GM12878 (cell line): ENCODE measurements at regions not wholly inside any gene's neighbourhood (a gene's known extent, or its start where the extent isn't known, plus 50 kb on each side); places are given as distances from the start of the nearest gene placed in this dataset.
A peak's percentile ranks its signal among the peaks of the same experiment; 100 is the strongest.

ENCODE experiments used
- ATAC-seq: fragments of 200-7000 bp; cut with Tn5 transposase; 3 replicates; pipeline ENCODE4 v1.9.1; 2020; ENCODE audit warnings: mild to moderate bottlenecking, moderate library complexity
- BruUV-seq: library from RNA; stranded (reverse); fragments of 400-500 nt; replicated peaks from 2 replicates; lab custom pipeline; 2021; lab: Mats Ljungman, UMichigan
- CTCF ChIA-PET: fragments of 300-600 bp; sonication (Branson Sonifier 250); formaldehyde crosslinking; extraction: SDS; loops from one replicate; lab custom pipeline; 2021; ENCODE audit warnings: inconsistent platforms; lab: Yijun Ruan, JAX
- POLR2A ChIA-PET: fragments of 350-600 bp; formaldehyde crosslinking; extraction: SDS; loops from one replicate; lab custom pipeline; 2021; ENCODE audit warnings: inconsistent platforms; lab: Charles Lee
- RAD21 ChIA-PET: fragments of 300-600 bp; sonication (Branson Sonifier 250); formaldehyde crosslinking; loops from one replicate; lab custom pipeline; 2023; ENCODE audit warnings: antibody characterized with exemption; ENCODE audit not compliant: unreplicated experiment; lab: Charles Lee
- SMC1A ChIA-PET: fragments of 300-600 bp; sonication (Branson Sonifier 250); formaldehyde crosslinking; loops from one replicate; lab custom pipeline; 2023; ENCODE audit not compliant: unreplicated experiment, uncharacterized antibody; lab: Charles Lee
- DNase-seq: peaks from one replicate; pipeline ENCODE4 v3.0.0-alpha.2; 2011; ENCODE audit warnings: low read depth, low spot score
- FAIRE-seq: peaks from 3 replicates; lab custom pipeline; 2011; peaks lifted over from hg19 to GRCh38; lab: Jason Lieb, UNC
- H2AFZ ChIP-seq: 2 replicates; pipeline ENCODE4 v1.6.0; 2011; ENCODE audit warnings: low read depth, low read length, control low read depth; ENCODE audit not compliant: control insufficient read depth
- H3K27ac ChIP-seq: 2 replicates; pipeline ENCODE4 v1.5.1; 2011; ENCODE audit warnings: control low read depth; ENCODE audit not compliant: control insufficient read depth, insufficient read depth
- H3K27me3 ChIP-seq, 2 experiments: replicated peaks in 1 of 2; 2 replicates each; pipeline versions ENCODE4 v1.6.0 to v1.6.1; 2011; ENCODE audit warnings: low read length in 1 of 2; ENCODE audit not compliant: control insufficient read depth in 2 of 2, insufficient read depth in 2 of 2
- H3K36me3 ChIP-seq, 2 experiments: 2 replicates each; pipeline ENCODE4 v1.5.1; 2011; ENCODE audit warnings: low read length in 1 of 2; ENCODE audit not compliant: control insufficient read depth in 2 of 2, insufficient read depth in 2 of 2
- H3K4me1 ChIP-seq: 2 replicates; pipeline ENCODE4 v1.6.1; 2011; ENCODE audit warnings: mild to moderate bottlenecking, low read length, moderate library complexity, mixed read lengths; ENCODE audit not compliant: control insufficient read depth, insufficient read depth
- H3K4me2 ChIP-seq: 2 replicates; pipeline ENCODE4 v1.6.0; 2011; ENCODE audit warnings: control low read depth; ENCODE audit not compliant: control insufficient read depth, insufficient read depth
- H3K4me3 ChIP-seq: fragments of 200-600 bp; sonication (generic); 2 replicates; pipeline ENCODE4 v1.5.1; 2016
- H3K79me2 ChIP-seq: 2 replicates; pipeline ENCODE4 v1.6.0; 2011; ENCODE audit warnings: low read length; ENCODE audit not compliant: control insufficient read depth, insufficient read depth
- H3K9ac ChIP-seq: 2 replicates; pipeline ENCODE4 v1.8.0; 2011; ENCODE audit warnings: low read length, control low read depth, mixed read lengths; ENCODE audit not compliant: control insufficient read depth, insufficient read depth
- H3K9me3 ChIP-seq: replicated peaks from 3 replicates; pipeline ENCODE4 v1.5.1; 2011; ENCODE audit warnings: mild to moderate bottlenecking, low read length; ENCODE audit not compliant: control insufficient read depth, insufficient read depth
- H4K20me1 ChIP-seq: 2 replicates; pipeline ENCODE4 v1.6.0; 2011; ENCODE audit not compliant: control insufficient read depth, insufficient read depth
- BACH1 ChIP-seq: fragments of 450-650 bp; IDR thresholded peaks from 2 replicates; pipeline ENCODE4 v1.6.1; 2017; ENCODE audit warnings: mild to moderate bottlenecking, borderline replicate concordance
- CHD1 ChIP-seq: IDR thresholded peaks from 2 replicates; pipeline ENCODE4 v1.6.1; 2012; ENCODE audit warnings: low read depth, low read length, improper control_type of control experiment
- KLF5 ChIP-seq: fragments of 450-650 bp; IDR thresholded peaks from 2 replicates; pipeline ENCODE4 v1.6.1; 2014; ENCODE audit warnings: mild to moderate bottlenecking; ENCODE audit not compliant: partially characterized antibody
- MEF2A ChIP-seq: IDR thresholded peaks from 2 replicates; pipeline ENCODE4 v1.6.1; 2011; ENCODE audit warnings: low read depth, mild to moderate bottlenecking, low read length, moderate library complexity; ENCODE audit not compliant: insufficient read depth
- NBN ChIP-seq: fragments of 450-650 bp; IDR thresholded peaks from 2 replicates; pipeline ENCODE4 v1.6.1; 2016
- POLR2AphosphoS2 ChIP-seq: IDR thresholded peaks from 2 replicates; pipeline ENCODE4 v1.6.1; 2011; ENCODE audit warnings: low read depth, mild to moderate bottlenecking, low read length, improper control_type of control experiment, moderate library complexity
- RELA ChIP-seq: fragments of 450-650 bp; IDR thresholded peaks from 2 replicates; pipeline ENCODE4 v1.8.0; 2014; ENCODE audit warnings: borderline replicate concordance; ENCODE audit not compliant: partially characterized antibody
- SMARCA5 ChIP-seq: fragments of 450-650 bp; IDR thresholded peaks from 2 replicates; pipeline ENCODE4 v1.6.1; 2017; ENCODE audit warnings: mild to moderate bottlenecking
- YY1 ChIP-seq: IDR thresholded peaks from 2 replicates; pipeline ENCODE4 v1.6.1; 2011; ENCODE audit warnings: low read depth, mild to moderate bottlenecking, low read length
- ZNF274 ChIP-seq: IDR thresholded peaks from one replicate; pipeline ENCODE4 v1.8.0; 2011; ENCODE audit not compliant: insufficient read length, insufficient read depth
- ZNF384 ChIP-seq: IDR thresholded peaks from 2 replicates; pipeline ENCODE4 v1.6.1; 2012; ENCODE audit warnings: low read depth, mild to moderate bottlenecking, low read length, improper control_type of control experiment, borderline replicate concordance
- WGBS: methylation state at CpG from one replicate; pipeline ENCODE4 v1.1.6; 2016; ENCODE audit warnings: low lambda C conversion rate; ENCODE audit not compliant: insufficient replicate concordance, insufficient coverage; ENCODE audit errors: missing lambda C conversion rate; 5-methylcytosine and 5-hydroxymethylcytosine counted together
- in situ Hi-C: fragments of 300-500 bp; cut with MboI; formaldehyde crosslinking; loops from 9 replicates; pipeline ENCODE4 v1.14.3; 2018; ENCODE audit warnings: mixed read lengths
- intact Hi-C: fragments of 100-400 bp; cut with micrococcal nuclease; formaldehyde crosslinking; loops from one replicate; pipeline ENCODE4 v1.14.2; 2022; ENCODE audit not compliant: unreplicated experiment
- TF ChIP-seq, protein P1 (sequence below): fragments of 450-650 bp; IDR thresholded peaks from 2 replicates; pipeline ENCODE4 v1.6.1; 2016; ENCODE audit warnings: mild to moderate bottlenecking
- TF ChIP-seq, protein P2 (sequence below): fragments of 450-650 bp; IDR thresholded peaks from 2 replicates; pipeline ENCODE4 v1.6.1; 2017; ENCODE audit warnings: low read depth, mild to moderate bottlenecking, moderate library complexity
- TF ChIP-seq, protein P3 (sequence below): IDR thresholded peaks from 2 replicates; pipeline ENCODE4 v1.6.1; 2011; ENCODE audit warnings: mild to moderate bottlenecking, low read depth, low read length, moderate library complexity; ENCODE audit not compliant: insufficient replicate concordance
- TF ChIP-seq, protein P4 (sequence below): IDR thresholded peaks from 2 replicates; pipeline ENCODE4 v1.6.1; 2012; ENCODE audit warnings: low read depth, low read length, improper control_type of control experiment

DNA sequence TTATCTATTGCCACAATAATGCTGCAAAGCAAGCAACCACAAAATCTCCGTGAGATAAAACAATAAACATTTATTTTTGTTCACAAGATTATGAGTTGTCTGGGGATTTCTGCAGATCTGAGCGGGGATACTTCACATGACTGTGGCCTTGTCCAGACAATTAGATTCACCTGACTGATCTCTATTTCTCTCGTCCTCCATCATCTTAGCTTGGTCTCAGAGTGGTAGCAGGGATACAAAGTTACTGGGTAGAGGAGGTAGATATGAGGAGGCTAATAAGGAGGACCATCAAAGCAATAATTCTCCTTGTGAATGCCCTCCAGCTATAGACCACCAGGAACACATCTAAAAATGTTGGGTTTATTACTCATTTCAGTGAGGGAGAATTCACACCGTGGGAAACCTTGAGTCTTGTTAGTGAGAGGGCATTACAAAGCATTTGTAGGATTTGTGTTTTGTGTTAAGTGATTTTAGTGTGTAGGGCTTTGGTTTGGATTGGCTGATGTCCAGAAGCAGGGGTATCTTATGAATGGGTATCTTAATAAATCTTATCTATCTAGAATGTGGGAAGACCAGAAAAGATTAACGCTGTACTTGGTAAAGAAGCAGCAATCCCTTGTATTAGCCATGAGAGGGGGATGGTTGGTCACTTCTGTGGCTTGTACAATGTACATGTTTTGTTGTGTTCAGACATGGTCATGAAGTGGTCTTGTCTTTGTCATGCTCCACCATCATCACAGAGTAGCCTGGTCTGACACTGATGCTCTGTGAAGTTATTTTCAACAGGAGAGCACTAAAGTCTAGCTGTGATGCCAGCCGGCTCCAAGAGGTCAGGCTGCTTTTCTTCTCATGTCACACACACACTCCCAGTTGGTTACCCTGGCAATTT is 287.6 kb upstream of the STT3B start (continued):
- TF ChIP-seq SMARCA5 = peak; percentile 38
- 0 out of 2 replicates have a peak, but pooled peaks have one; percentile 27 for TF ChIP-seq BACH1
- TF ChIP-seq, protein P1, sequence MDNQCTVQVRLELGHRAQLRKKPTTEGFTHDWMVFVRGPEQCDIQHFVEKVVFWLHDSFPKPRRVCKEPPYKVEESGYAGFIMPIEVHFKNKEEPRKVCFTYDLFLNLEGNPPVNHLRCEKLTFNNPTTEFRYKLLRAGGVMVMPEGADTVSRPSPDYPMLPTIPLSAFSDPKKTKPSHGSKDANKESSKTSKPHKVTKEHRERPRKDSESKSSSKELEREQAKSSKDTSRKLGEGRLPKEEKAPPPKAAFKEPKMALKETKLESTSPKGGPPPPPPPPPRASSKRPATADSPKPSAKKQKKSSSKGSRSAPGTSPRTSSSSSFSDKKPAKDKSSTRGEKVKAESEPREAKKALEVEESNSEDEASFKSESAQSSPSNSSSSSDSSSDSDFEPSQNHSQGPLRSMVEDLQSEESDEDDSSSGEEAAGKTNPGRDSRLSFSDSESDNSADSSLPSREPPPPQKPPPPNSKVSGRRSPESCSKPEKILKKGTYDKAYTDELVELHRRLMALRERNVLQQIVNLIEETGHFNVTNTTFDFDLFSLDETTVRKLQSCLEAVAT = peak; percentile 70
- 0 out of 2 replicates have a peak, but pooled peaks have one; percentile 54 for TF ChIP-seq NBN

DNA sequence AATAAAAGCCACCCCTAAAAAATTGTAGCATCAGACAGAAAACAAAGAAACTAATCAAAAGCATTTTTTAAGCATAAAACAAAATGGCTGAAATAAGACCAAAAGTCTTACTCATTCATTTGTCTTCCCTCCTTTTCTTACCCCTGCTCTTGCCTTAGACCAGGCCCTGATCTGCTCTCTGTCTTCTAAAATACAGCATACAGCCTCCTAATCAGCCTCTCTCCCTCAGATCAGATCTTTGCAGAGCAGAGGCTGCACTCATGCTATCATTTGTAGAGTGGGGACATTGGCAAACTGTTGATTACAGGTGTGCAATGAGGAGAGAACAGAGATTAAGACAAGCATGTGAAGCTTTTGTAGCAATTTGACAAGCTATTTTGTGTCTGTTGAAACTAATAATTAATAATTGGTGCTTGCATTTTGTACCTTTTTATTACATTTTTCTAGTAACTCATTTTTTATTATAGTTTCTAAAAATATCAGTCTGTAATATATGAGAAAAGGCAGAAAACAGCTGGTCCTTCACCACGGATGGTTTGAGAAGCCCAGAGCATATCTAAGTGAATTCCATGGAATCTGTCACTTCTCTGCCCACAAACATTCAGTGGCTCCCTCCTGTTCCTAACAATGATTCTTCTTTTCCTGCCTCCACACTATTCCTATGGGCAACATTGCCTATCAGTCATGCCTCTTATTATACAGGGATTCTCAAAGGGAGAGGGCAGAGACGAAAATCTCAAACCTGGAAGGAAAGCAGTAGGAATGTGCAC is 286.2 kb upstream of the STT3B start:
- DNase-seq (no peak), ATAC-seq (peak; percentile 5; the same call in 2 of the 3 replicates), FAIRE-seq (no peak)
- ChIA-PET CTCF (interaction anchor here (0.6 to 1.8 kb wide), 6 partner anchors 19 to 293 kb away, joined by 3 to 7 read pairs (median 3); no protein-coding TSS in a partner anchor), RAD21 (interaction anchor here (1.0 to 16.3 kb wide), 14 partner anchors 8 to 335 kb away, joined by 3 to 381 read pairs (median 6); partner anchors contain the start of gene STT3B), SMC1A (interaction anchor here (0.7 to 13.1 kb wide), 23 partner anchors 8 to 293 kb away, joined by 3 to 378 read pairs (median 5); partner anchors contain the start of gene STT3B), POLR2A (interaction anchor here (0.6 to 6.9 kb wide), 9 partner anchors 15 to 286 kb away, joined by 3 to 69 read pairs (median 4); partner anchors contain the start of gene STT3B)
- intact Hi-C loops (loop anchor here (5.0 to 10.0 kb wide), 3 partner anchors 146 to 262 kb away; no protein-coding TSS in a partner anchor), in situ Hi-C loops (loop anchor here (10.0 kb wide), 1 partner anchor 288 kb away; the partner anchor contains the start of gene STT3B)
- BruUV-seq = no TSS peak
- Histone ChIP-seq H3K27ac (peak overlapping the region; percentile 19), H3K79me2 (peaks cover 3% of the 10 kb centered on the region; the same call in 1 of the 2 replicates), H3K4me3 (peak overlapping the region; percentile 21; the same call in 1 of the 2 replicates), H4K20me1 (no peaks in the 10 kb centered on the region), H3K36me3 (no peaks in the 10 kb centered on the region), H3K4me1 (peaks cover 51% of the 10 kb centered on the region), H3K9me3 (peaks cover 4% of the 10 kb centered on the region; the same call in 2 of the 3 replicates), H3K4me2 (peak overlapping the region; percentile 29; the same call in 1 of the 2 replicates), H3K9ac (peak overlapping the region; percentile 26), H2AFZ (peak overlapping the region; percentile 29; the same call in 1 of the 2 replicates), H3K27me3 (no peaks in the 10 kb centered on the region)
- WGBS = 13% methylated on average over 2 of the region's 2 CpGs
- TF ChIP-seq CHD1 (no peak), RELA (no peak), POLR2AphosphoS2 (no peak), MEF2A (no peak), YY1 (peak; percentile 82), KLF5 (no peak), ZNF384 (no peak), ZNF274 (no peak)
- TF ChIP-seq, protein P2, sequence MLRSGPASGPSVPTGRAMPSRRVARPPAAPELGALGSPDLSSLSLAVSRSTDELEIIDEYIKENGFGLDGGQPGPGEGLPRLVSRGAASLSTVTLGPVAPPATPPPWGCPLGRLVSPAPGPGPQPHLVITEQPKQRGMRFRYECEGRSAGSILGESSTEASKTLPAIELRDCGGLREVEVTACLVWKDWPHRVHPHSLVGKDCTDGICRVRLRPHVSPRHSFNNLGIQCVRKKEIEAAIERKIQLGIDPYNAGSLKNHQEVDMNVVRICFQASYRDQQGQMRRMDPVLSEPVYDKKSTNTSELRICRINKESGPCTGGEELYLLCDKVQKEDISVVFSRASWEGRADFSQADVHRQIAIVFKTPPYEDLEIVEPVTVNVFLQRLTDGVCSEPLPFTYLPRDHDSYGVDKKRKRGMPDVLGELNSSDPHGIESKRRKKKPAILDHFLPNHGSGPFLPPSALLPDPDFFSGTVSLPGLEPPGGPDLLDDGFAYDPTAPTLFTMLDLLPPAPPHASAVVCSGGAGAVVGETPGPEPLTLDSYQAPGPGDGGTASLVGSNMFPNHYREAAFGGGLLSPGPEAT = no peak
- TF ChIP-seq, protein P3, sequence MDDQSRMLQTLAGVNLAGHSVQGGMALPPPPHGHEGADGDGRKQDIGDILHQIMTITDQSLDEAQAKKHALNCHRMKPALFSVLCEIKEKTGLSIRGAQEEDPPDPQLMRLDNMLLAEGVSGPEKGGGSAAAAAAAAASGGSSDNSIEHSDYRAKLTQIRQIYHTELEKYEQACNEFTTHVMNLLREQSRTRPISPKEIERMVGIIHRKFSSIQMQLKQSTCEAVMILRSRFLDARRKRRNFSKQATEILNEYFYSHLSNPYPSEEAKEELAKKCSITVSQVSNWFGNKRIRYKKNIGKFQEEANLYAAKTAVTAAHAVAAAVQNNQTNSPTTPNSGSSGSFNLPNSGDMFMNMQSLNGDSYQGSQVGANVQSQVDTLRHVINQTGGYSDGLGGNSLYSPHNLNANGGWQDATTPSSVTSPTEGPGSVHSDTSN = no peak
- TF ChIP-seq, protein P4, sequence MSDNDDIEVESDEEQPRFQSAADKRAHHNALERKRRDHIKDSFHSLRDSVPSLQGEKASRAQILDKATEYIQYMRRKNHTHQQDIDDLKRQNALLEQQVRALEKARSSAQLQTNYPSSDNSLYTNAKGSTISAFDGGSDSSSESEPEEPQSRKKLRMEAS = no peak
